IMR-90 (cell line): ENCODE measurements at regions not wholly inside any gene's neighbourhood (a gene's known extent, or its start where the extent isn't known, plus 50 kb on each side); places are given as distances from the start of the nearest gene placed in this dataset.

ENCODE experiments used
- ATAC-seq: fragments of 200-7000 bp; cut with Tn5 transposase; 2 replicates; pipeline ENCODE4 v1.9.1; 2020; ENCODE audit warnings: low read depth, mild to moderate bottlenecking, moderate library complexity
- BruUV-seq: library from RNA; stranded (reverse); fragments of 400-500 nt; replicated peaks from 2 replicates; lab custom pipeline; 2021; lab: Mats Ljungman, UMichigan
- CTCF ChIA-PET: fragments of 300-600 bp; formaldehyde crosslinking; extraction: SDS; loops from one replicate; lab custom pipeline; 2021; ENCODE audit warnings: antibody characterized with exemption; lab: Yijun Ruan, JAX
- POLR2A ChIA-PET: fragments of 300-600 bp; sonication (Branson Sonifier 250); formaldehyde crosslinking; loops from one replicate; lab custom pipeline; 2022; ENCODE audit warnings: antibody characterized with exemption; ENCODE audit not compliant: unreplicated experiment; lab: Charles Lee
- DNase-seq: peaks from one replicate; pipeline ENCODE4 v3.0.0; 2013
- H2AFZ ChIP-seq: replicated peaks from 2 replicates; pipeline ENCODE3; 2013; ENCODE audit warnings: low read length, mild to moderate bottlenecking; ENCODE audit not compliant: poor library complexity
- H2AK5ac ChIP-seq: 2 replicates; pipeline ENCODE4 v1.6.1; 2013; ENCODE audit warnings: low read depth, low read length, inconsistent platforms
- H2AK9ac ChIP-seq: replicated peaks from 2 replicates; pipeline ENCODE3; 2013; ENCODE audit warnings: mild to moderate bottlenecking, low read depth, low read length, moderate library complexity; ENCODE audit not compliant: poor library complexity
- H2BK120ac ChIP-seq: 2 replicates; pipeline ENCODE4 v1.6.1; 2013; ENCODE audit warnings: low read depth, low read length, inconsistent platforms
- H2BK15ac ChIP-seq: 3 replicates; pipeline ENCODE4 v1.6.1; 2013; ENCODE audit warnings: low read depth, low read length, inconsistent platforms
- H2BK20ac ChIP-seq: 2 replicates; pipeline ENCODE4 v1.6.1; 2013; ENCODE audit warnings: low read depth, mild to moderate bottlenecking, inconsistent platforms, low read length, moderate library complexity
- H2BK5ac ChIP-seq: 2 replicates; pipeline ENCODE4 v1.6.1; 2013; ENCODE audit warnings: mild to moderate bottlenecking, low read depth, low read length, inconsistent platforms; ENCODE audit not compliant: poor library complexity, severe bottlenecking
- H3K14ac ChIP-seq: replicated peaks from 2 replicates; pipeline ENCODE4 v1.6.1; 2013; ENCODE audit warnings: low read depth, low read length, inconsistent platforms
- H3K18ac ChIP-seq: 2 replicates; pipeline ENCODE4 v1.6.1; 2013; ENCODE audit warnings: low read depth, low read length, control low read depth
- H3K23ac ChIP-seq: 2 replicates; pipeline ENCODE4 v1.6.1; 2013; ENCODE audit warnings: low read depth, low read length, inconsistent platforms
- H3K27ac ChIP-seq: 2 replicates; pipeline ENCODE4 v1.5.1; 2013; ENCODE audit warnings: mild to moderate bottlenecking, control low read depth, low read length; ENCODE audit not compliant: insufficient read depth
- H3K27me3 ChIP-seq: 2 replicates; pipeline ENCODE4 v1.6.1; 2013; ENCODE audit warnings: low read length; ENCODE audit not compliant: control insufficient read depth, insufficient read depth
- H3K36me3 ChIP-seq: 2 replicates; pipeline ENCODE4 v1.6.1; 2013; ENCODE audit warnings: low read length, mixed read lengths; ENCODE audit not compliant: control insufficient read depth, insufficient read depth
- H3K4ac ChIP-seq: 2 replicates; pipeline ENCODE4 v1.6.1; 2013; ENCODE audit warnings: low read depth, low read length, inconsistent platforms
- H3K4me1 ChIP-seq: 2 replicates; pipeline ENCODE4 v1.6.1; 2013; ENCODE audit warnings: low read length, mixed read lengths; ENCODE audit not compliant: control insufficient read depth, insufficient read depth
- H3K4me2 ChIP-seq: 2 replicates; pipeline ENCODE4 v1.6.1; 2013; ENCODE audit warnings: low read depth, mild to moderate bottlenecking, control low read depth, low read length, moderate library complexity
- H3K4me3 ChIP-seq: 2 replicates; pipeline ENCODE4 v1.5.1; 2013; ENCODE audit warnings: low read depth, mild to moderate bottlenecking, control low read depth, low read length, moderate library complexity; ENCODE audit not compliant: insufficient read depth
- H3K56ac ChIP-seq: 2 replicates; pipeline ENCODE4 v1.6.1; 2013; ENCODE audit warnings: low read length, inconsistent platforms; ENCODE audit not compliant: insufficient read depth; ENCODE audit errors: extremely low read depth
- H3K79me1 ChIP-seq, 2 experiments: 2 replicates each; pipeline ENCODE4 v1.6.1; 2013; ENCODE audit warnings: low read length in 2 of 2, inconsistent platforms in 1 of 2, low read depth in 1 of 2
- H3K9ac ChIP-seq: 2 replicates; pipeline ENCODE4 v1.6.1; 2013; ENCODE audit warnings: low read depth, low read length, control low read depth
- H3K9me1 ChIP-seq: 2 replicates; pipeline ENCODE4 v1.6.1; 2013; ENCODE audit warnings: low read length, inconsistent platforms; ENCODE audit not compliant: insufficient read depth
- H3K9me3 ChIP-seq: 2 replicates; pipeline ENCODE4 v1.6.1; 2013; ENCODE audit warnings: low read length; ENCODE audit not compliant: control insufficient read depth, insufficient read depth
- H4K20me1 ChIP-seq: 2 replicates; pipeline ENCODE4 v1.6.1; 2013; ENCODE audit warnings: low read length, inconsistent platforms; ENCODE audit not compliant: insufficient read depth
- H4K5ac ChIP-seq: 2 replicates; pipeline ENCODE4 v1.6.1; 2013; ENCODE audit warnings: mild to moderate bottlenecking, low read depth, low read length, control low read depth
- H4K8ac ChIP-seq, 2 experiments: 2 replicates each; pipeline ENCODE4 v1.6.1; 2013; ENCODE audit warnings: low read depth in 2 of 2, low read length in 2 of 2, control low read depth in 1 of 2, inconsistent platforms in 1 of 2
- H4K91ac ChIP-seq: 2 replicates; pipeline ENCODE4 v1.6.1; 2013; ENCODE audit warnings: low read depth, low read length, inconsistent platforms; ENCODE audit not compliant: insufficient read depth
- FOS ChIP-seq: fragments of 150-350 bp; IDR thresholded peaks from 2 replicates; pipeline ENCODE4 v1.6.1; 2016; ENCODE audit warnings: low read depth, low read length
- MAFK ChIP-seq: IDR thresholded peaks from 2 replicates; pipeline ENCODE4 v1.6.1; 2012; ENCODE audit warnings: low read depth, low read length, improper control_type of control experiment
- WGBS, 2 experiments: methylation state at CpG; one replicate each; pipeline versions ENCODE4 v1.1.5 to v1.1.7; 2013; ENCODE audit warnings: missing lambda C conversion rate in 2 of 2; ENCODE audit not compliant: insufficient read length in 1 of 2; ENCODE audit errors: extremely low coverage in 2 of 2; 5-methylcytosine and 5-hydroxymethylcytosine counted together
- dilution Hi-C: fragments of 300-500 bp; cut with HindIII; formaldehyde crosslinking; loops from one replicate; pipeline ENCODE4 v1.14.3; 2018; ENCODE audit warnings: low sequenced_read_pairs; ENCODE audit not compliant: unreplicated experiment
- in situ Hi-C: fragments of 300-500 bp; cut with MboI; formaldehyde crosslinking; loops from 3 replicates; pipeline ENCODE4 v1.14.3; 2019; ENCODE audit warnings: low sequenced_read_pairs, inconsistent platforms, mixed read lengths
- intact Hi-C: fragments of 100-400 bp; cut with micrococcal nuclease; formaldehyde crosslinking; loops from 2 replicates; pipeline ENCODE4 v1.10.0; 2022

DNA sequence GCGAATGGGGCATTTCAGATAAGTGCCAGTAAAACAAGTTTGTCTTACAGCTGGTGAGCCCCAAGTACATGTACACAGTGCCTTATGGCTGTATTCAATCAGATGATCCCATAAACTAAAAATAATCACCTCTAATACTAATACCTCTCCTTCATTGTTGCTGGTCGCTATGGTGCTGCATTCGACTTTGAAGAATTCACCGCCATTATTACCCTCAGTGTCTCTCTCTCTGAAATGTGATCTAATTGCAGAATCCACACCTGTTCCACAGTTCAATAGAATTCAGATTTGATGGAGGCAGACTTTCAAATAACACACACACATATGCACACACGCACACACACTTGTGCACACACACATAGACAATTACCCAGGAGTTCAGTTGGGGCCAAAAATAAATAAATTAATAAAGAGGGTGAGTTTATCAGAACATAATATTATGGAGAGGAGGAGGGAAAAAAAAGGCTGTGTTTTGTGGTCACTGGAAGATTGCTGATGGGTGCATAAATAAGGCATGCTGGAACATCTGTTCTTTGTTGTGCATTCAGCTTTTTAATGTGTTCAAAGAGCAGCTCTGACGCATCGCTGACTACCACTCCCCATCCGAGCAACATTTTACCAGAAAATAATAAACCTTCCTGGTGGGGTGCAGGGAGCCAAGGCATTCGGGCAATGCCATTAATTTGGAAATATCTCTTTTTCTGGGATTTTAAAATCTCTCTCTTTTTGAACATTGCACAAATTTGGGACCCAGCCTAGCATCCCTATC, 235.7 kb downstream of the SATB1 start:
- H3K9me3 ChIP-seq = no peaks in the 10 kb centered on the region
- H3K27ac ChIP-seq = no peak overlapping the region
- dilution Hi-C loops = no loop called here
- ChIA-PET POLR2A (no interaction called here), CTCF (no interaction called here)
- H4K91ac ChIP-seq = no peak overlapping the region
- H3K9ac ChIP-seq = no peak overlapping the region
- H3K27me3 ChIP-seq = no peaks in the 10 kb centered on the region
- no peak overlapping the region for H3K14ac ChIP-seq
- TF ChIP-seq FOS (no peak), MAFK (0 out of 2 replicates have a peak, but pooled peaks have one; percentile 22)
- no peak overlapping the region for H2BK5ac ChIP-seq
- H3K18ac ChIP-seq = no peak overlapping the region
- H3K4ac ChIP-seq = no peak overlapping the region
- H2BK20ac ChIP-seq = no peak overlapping the region
- no peak overlapping the region for H2AK9ac ChIP-seq
- no peak overlapping the region for H3K4me2 ChIP-seq
- in situ Hi-C loops = no loop called here
- no peak overlapping the region for H2BK120ac ChIP-seq
- H4K8ac ChIP-seq = no peak overlapping the region
- H3K23ac ChIP-seq = no peak overlapping the region
- no peaks in the 10 kb centered on the region for H3K79me1 ChIP-seq
- intact Hi-C loops = no loop called here
- H3K36me3 ChIP-seq = no peaks in the 10 kb centered on the region
- no peak overlapping the region for H2BK15ac ChIP-seq
- H3K4me1 ChIP-seq = no peaks in the 10 kb centered on the region
- ATAC-seq (no peak), DNase-seq (peak; percentile 19)
- no peaks in the 10 kb centered on the region for H4K20me1 ChIP-seq
- H3K4me3 ChIP-seq = no peak overlapping the region
- BruUV-seq = no TSS peak
- H2AFZ ChIP-seq = no peak overlapping the region
- no peak overlapping the region for H2AK5ac ChIP-seq
- H4K5ac ChIP-seq = no peak overlapping the region
- H3K9me1 ChIP-seq = no peaks in the 10 kb centered on the region
- 100% methylated on average over 3 of the region's 9 CpGs; no CpG with 5 or more reads in 1 of the 2 experiments for WGBS, 2 experiments
- H3K56ac ChIP-seq = no peak overlapping the region
